ENCODE measurements at regions not wholly inside any gene's neighbourhood (a gene's known extent, or its start where the extent isn't known, plus 50 kb on each side); places are given as distances from the start of the nearest gene placed in this dataset.

- no peaks in the 10 kb centered on the region for H3K36me3 ChIP-seq (replicated peaks in 1 of 2)
- 69 to 83% (median 75%) methylated on average over 1 of the region's 1 CpG for WGBS, 4 donors
- DNase-seq, result no peak
- H3K4me1 ChIP-seq (replicated peaks in 1 of 2), result no peaks in the 10 kb centered on the region
- H3K9me3 ChIP-seq (replicated peaks in 1 of 3), result no peaks in the 10 kb centered on the region
- no peaks in the 10 kb centered on the region for H3K27me3 ChIP-seq
- H3K4me3 ChIP-seq, result no peak overlapping the region
- intact Hi-C loops (cut with DNase I), result no loop called here
- no peak overlapping the region for H3K27ac ChIP-seq
- TF ChIP-seq CTCF (IDR thresholded peaks at IDR 0.05) (no peak), POLR2A (IDR thresholded peaks at IDR 0.05) (no peak)
These were observed 332.9 kb upstream of the PITX2 start for GRCh38 chr4:110955748-110956147.

GRCh38 chr4:110959041-110959643, 336.3 kb upstream of the PITX2 start:
- no peak for DNase-seq
- H3K36me3 ChIP-seq (replicated peaks in 1 of 2), result no peaks in the 10 kb centered on the region
- intact Hi-C loops (cut with DNase I), result no loop called here
- H3K27me3 ChIP-seq, result no peaks in the 10 kb centered on the region
- no peak overlapping the region for H3K27ac ChIP-seq
- H3K4me3 ChIP-seq, result no peak overlapping the region
- TF ChIP-seq CTCF (IDR thresholded peaks at IDR 0.05) (no peak), POLR2A (IDR thresholded peaks at IDR 0.05) (no peak)
- H3K9me3 ChIP-seq (replicated peaks in 1 of 3), result no peaks in the 10 kb centered on the region
- H3K4me1 ChIP-seq (replicated peaks in 1 of 2), result no peaks in the 10 kb centered on the region

GRCh38 chr4:110961066-110961465, 338.2 kb upstream of the PITX2 start:
- Histone ChIP-seq H3K27ac (no peak overlapping the region), H3K36me3 (replicated peaks in 1 of 2) (no peaks in the 10 kb centered on the region), H3K4me3 (no peak overlapping the region), H3K9me3 (replicated peaks in 1 of 3) (no peaks in the 10 kb centered on the region), H3K4me1 (replicated peaks in 1 of 2) (no peaks in the 10 kb centered on the region), H3K27me3 (no peaks in the 10 kb centered on the region)
- intact Hi-C loops (cut with DNase I), result no loop called here
- no peak for TF ChIP-seq POLR2A (IDR thresholded peaks at IDR 0.05)
- TF ChIP-seq CTCF (IDR thresholded peaks at IDR 0.05), result no peak
- DNase-seq, result no peak
- WGBS, 4 donors, result 78 to 91% (median 88%) methylated on average over 3 of the region's 3 CpGs

GRCh38 chr4:110962616-110963015, 339.7 kb upstream of the PITX2 start:
- H3K4me1 ChIP-seq (replicated peaks in 1 of 2), result no peaks in the 10 kb centered on the region
- WGBS, 4 donors, result 72 to 81% (median 76%) methylated on average over 3 of the region's 3 CpGs
- H3K9me3 ChIP-seq (replicated peaks in 1 of 3), result no peaks in the 10 kb centered on the region
- intact Hi-C loops (cut with DNase I), result no loop called here
- H3K4me3 ChIP-seq, result no peak overlapping the region
- H3K27me3 ChIP-seq, result no peaks in the 10 kb centered on the region
- TF ChIP-seq POLR2A (IDR thresholded peaks at IDR 0.05) (no peak), CTCF (IDR thresholded peaks at IDR 0.05) (no peak)
- H3K27ac ChIP-seq, result no peak overlapping the region
- DNase-seq, result no peak
- H3K36me3 ChIP-seq (replicated peaks in 1 of 2), result no peaks in the 10 kb centered on the region
